Smooth muscle cell (in vitro differentiated cells): ENCODE measurements at regions not wholly inside any gene's neighbourhood (a gene's known extent, or its start where the extent isn't known, plus 50 kb on each side); places are given as distances from the start of the nearest gene placed in this dataset.

Source experiments
- DNase-seq: peaks from one replicate; lab custom pipeline; 2025; ENCODE audit not compliant: unreplicated experiment; lab: John Stamatoyannopoulos, UW
- H2AFZ ChIP-seq: fragments of 200-600 bp; sonication (generic); 2 replicates; pipeline ENCODE4 v1.6.0; 2016; ENCODE audit warnings: antibody characterized with exemption, low read depth, mild to moderate bottlenecking
- H3F3A ChIP-seq: fragments of 200-600 bp; sonication (generic); 2 replicates; pipeline ENCODE4 v1.6.0; 2017; ENCODE audit warnings: antibody characterized with exemption, low read depth
- H3K27ac ChIP-seq: fragments of 200-600 bp; sonication (generic); 2 replicates; pipeline ENCODE4 v1.5.1; 2016; ENCODE audit warnings: low read depth, mild to moderate bottlenecking
- H3K27me3 ChIP-seq: fragments of 200-600 bp; sonication (generic); 2 replicates; pipeline ENCODE4 v1.6.1; 2016; ENCODE audit warnings: low read depth, mild to moderate bottlenecking
- H3K36me3 ChIP-seq: fragments of 200-600 bp; sonication (generic); 2 replicates; pipeline ENCODE4 v1.5.1; 2016; ENCODE audit warnings: low read depth
- H3K4me1 ChIP-seq: fragments of 200-600 bp; sonication (generic); 2 replicates; pipeline ENCODE4 v1.5.1; 2016; ENCODE audit warnings: low read depth
- H3K4me2 ChIP-seq: fragments of 200-600 bp; sonication (generic); 2 replicates; pipeline ENCODE4 v1.6.0; 2016; ENCODE audit warnings: mild to moderate bottlenecking
- H3K4me3 ChIP-seq: fragments of 200-600 bp; sonication (generic); 2 replicates; pipeline ENCODE4 v1.5.1; 2016; ENCODE audit warnings: mild to moderate bottlenecking
- H3K79me2 ChIP-seq: fragments of 200-600 bp; sonication (generic); 2 replicates; pipeline ENCODE4 v1.6.0; 2016; ENCODE audit warnings: low read depth, mild to moderate bottlenecking
- H3K9ac ChIP-seq: fragments of 200-600 bp; sonication (generic); 2 replicates; pipeline ENCODE4 v1.6.0; 2016; ENCODE audit warnings: low read depth
- H3K9me3 ChIP-seq: fragments of 200-600 bp; sonication (generic); replicated peaks from 2 replicates; pipeline ENCODE4 v1.5.1; 2016; ENCODE audit warnings: low read depth
- H4K20me1 ChIP-seq: fragments of 200-600 bp; sonication (generic); 2 replicates; pipeline ENCODE4 v1.6.0; 2016; ENCODE audit warnings: low read depth
- CTCF ChIP-seq: fragments of 200-600 bp; sonication (generic); IDR thresholded peaks from 2 replicates; pipeline ENCODE4 v1.5.1; 2017; ENCODE audit warnings: borderline replicate concordance, mild to moderate bottlenecking, antibody characterized with exemption; ENCODE audit not compliant: insufficient read depth, poor library complexity, severe bottlenecking
- WGBS: methylation state at CpG from one replicate; pipeline ENCODE4 v1.1.7; 2016; ENCODE audit warnings: low lambda C conversion rate; 5-methylcytosine and 5-hydroxymethylcytosine counted together

- DNase-seq = no peak
- H3K4me3 ChIP-seq = no peak overlapping the region
- no peaks in the 10 kb centered on the region for H3K36me3 ChIP-seq
- H3K27ac ChIP-seq = no peak overlapping the region
- H3K9me3 ChIP-seq = no peaks in the 10 kb centered on the region
- no peak for TF ChIP-seq CTCF
- WGBS = 86% methylated on average over 3 of the region's 4 CpGs
- H2AFZ ChIP-seq = no peak overlapping the region
- H3K79me2 ChIP-seq = no peaks in the 10 kb centered on the region
- no peaks in the 10 kb centered on the region for H3K27me3 ChIP-seq
- H3K4me2 ChIP-seq = no peak overlapping the region
- H3K4me1 ChIP-seq = peaks cover 9% of the 10 kb centered on the region
- no peaks in the 10 kb centered on the region for H4K20me1 ChIP-seq
- H3K9ac ChIP-seq = no peak overlapping the region
- no peaks in the 10 kb centered on the region for H3F3A ChIP-seq
Measured at GRCh38 chr19:28495046-28495445, 717.9 kb downstream of the UQCRFS1 start.

- no peak for TF ChIP-seq CTCF
- Histone ChIP-seq H3K79me2 (no peaks in the 10 kb centered on the region), H3K9ac (no peak overlapping the region), H3K36me3 (no peaks in the 10 kb centered on the region), H4K20me1 (no peaks in the 10 kb centered on the region), H3F3A (no peaks in the 10 kb centered on the region), H3K4me1 (peaks cover 9% of the 10 kb centered on the region), H3K4me2 (no peak overlapping the region), H3K4me3 (no peak overlapping the region), H2AFZ (no peak overlapping the region), H3K27ac (no peak overlapping the region), H3K27me3 (no peaks in the 10 kb centered on the region), H3K9me3 (no peaks in the 10 kb centered on the region)
- WGBS = 45% methylated on average over 7 of the region's 7 CpGs
- no peak for DNase-seq
Measured at GRCh38 chr19:28494461-28494860, 718.5 kb downstream of the UQCRFS1 start.

GRCh38 chr19:28493884-28494283 is 719.1 kb downstream of the UQCRFS1 start:
- Histone ChIP-seq H3K27ac (no peak overlapping the region), H3K9me3 (no peaks in the 10 kb centered on the region), H3K4me2 (no peak overlapping the region), H3K36me3 (no peaks in the 10 kb centered on the region), H3K4me1 (peaks cover 9% of the 10 kb centered on the region), H3K9ac (no peak overlapping the region), H3K4me3 (no peak overlapping the region), H3F3A (no peaks in the 10 kb centered on the region), H3K79me2 (no peaks in the 10 kb centered on the region), H4K20me1 (no peaks in the 10 kb centered on the region), H2AFZ (no peak overlapping the region), H3K27me3 (no peaks in the 10 kb centered on the region)
- TF ChIP-seq CTCF = no peak
- WGBS = 78% methylated on average over 5 of the region's 5 CpGs
- DNase-seq = no peak

GRCh38 chr19:28492621-28493020 is 720.3 kb downstream of the UQCRFS1 start:
- 79% methylated on average over 8 of the region's 8 CpGs for WGBS
- no peak for DNase-seq
- Histone ChIP-seq H3K27ac (no peak overlapping the region), H2AFZ (no peak overlapping the region), H4K20me1 (no peaks in the 10 kb centered on the region), H3K4me2 (no peak overlapping the region), H3K4me3 (no peak overlapping the region), H3K9ac (no peak overlapping the region), H3K79me2 (no peaks in the 10 kb centered on the region), H3K4me1 (peaks cover 9% of the 10 kb centered on the region), H3K9me3 (no peaks in the 10 kb centered on the region), H3K36me3 (no peaks in the 10 kb centered on the region), H3K27me3 (no peaks in the 10 kb centered on the region), H3F3A (no peaks in the 10 kb centered on the region)
- TF ChIP-seq CTCF = no peak
